ENCODE measurements at regions not wholly inside any gene's neighbourhood (a gene's known extent, or its start where the extent isn't known, plus 50 kb on each side); places are given as distances from the start of the nearest gene placed in this dataset.
"Not testable (repeated sequence)": the region's sequence is repeated elsewhere in the genome, so short reads cannot be mapped to it uniquely, and the experiment has no call there.

DNA sequence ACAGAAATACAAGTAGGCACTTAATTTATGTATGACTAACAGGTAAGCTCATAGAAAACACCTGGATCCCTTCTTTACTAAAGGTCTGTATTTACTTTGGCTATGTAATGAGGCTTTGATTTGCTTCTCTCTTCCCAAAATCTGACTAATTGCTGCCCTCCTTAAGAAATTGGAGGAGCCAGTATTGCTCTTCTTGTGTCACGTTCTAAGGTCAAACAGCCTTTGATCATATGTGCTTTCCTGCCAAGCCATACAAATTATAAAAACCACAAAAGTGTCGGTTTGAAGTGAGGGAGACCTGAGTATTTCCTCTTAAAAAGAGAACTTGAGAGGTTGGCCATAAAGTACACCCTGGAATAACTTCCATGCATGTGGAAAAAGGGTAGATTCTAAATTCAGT, 112.1 kb upstream of the MB21D2 start:
- Histone ChIP-seq H3K27ac (no peak overlapping the region), H3K36me3 (no peaks in the 10 kb centered on the region), H3K27me3 (replicated peaks; ENCODE audit: insufficient read depth) (no peaks in the 10 kb centered on the region), H3K4me1 (replicated peaks) (no peaks in the 10 kb centered on the region), H3K4me3 (no peak overlapping the region), H3K9me3 (no peaks in the 10 kb centered on the region)
- intact Hi-C loops (cut with DNase I): loop anchor here (10.0 kb wide), 1 partner anchor 95 kb away; no protein-coding TSS in a partner anchor
- 5% methylated on average over 2 of the region's 2 CpGs for WGBS
- TF ChIP-seq, protein P1, sequence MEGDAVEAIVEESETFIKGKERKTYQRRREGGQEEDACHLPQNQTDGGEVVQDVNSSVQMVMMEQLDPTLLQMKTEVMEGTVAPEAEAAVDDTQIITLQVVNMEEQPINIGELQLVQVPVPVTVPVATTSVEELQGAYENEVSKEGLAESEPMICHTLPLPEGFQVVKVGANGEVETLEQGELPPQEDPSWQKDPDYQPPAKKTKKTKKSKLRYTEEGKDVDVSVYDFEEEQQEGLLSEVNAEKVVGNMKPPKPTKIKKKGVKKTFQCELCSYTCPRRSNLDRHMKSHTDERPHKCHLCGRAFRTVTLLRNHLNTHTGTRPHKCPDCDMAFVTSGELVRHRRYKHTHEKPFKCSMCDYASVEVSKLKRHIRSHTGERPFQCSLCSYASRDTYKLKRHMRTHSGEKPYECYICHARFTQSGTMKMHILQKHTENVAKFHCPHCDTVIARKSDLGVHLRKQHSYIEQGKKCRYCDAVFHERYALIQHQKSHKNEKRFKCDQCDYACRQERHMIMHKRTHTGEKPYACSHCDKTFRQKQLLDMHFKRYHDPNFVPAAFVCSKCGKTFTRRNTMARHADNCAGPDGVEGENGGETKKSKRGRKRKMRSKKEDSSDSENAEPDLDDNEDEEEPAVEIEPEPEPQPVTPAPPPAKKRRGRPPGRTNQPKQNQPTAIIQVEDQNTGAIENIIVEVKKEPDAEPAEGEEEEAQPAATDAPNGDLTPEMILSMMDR (IDR thresholded peaks at IDR 0.05): no peak
- TF ChIP-seq POLR2AphosphoS5 (IDR thresholded peaks at IDR 0.05) (no peak), POLR2A (IDR thresholded peaks at IDR 0.05) (no peak)
- no peak for DNase-seq (ENCODE audit: low spot score)

DNA sequence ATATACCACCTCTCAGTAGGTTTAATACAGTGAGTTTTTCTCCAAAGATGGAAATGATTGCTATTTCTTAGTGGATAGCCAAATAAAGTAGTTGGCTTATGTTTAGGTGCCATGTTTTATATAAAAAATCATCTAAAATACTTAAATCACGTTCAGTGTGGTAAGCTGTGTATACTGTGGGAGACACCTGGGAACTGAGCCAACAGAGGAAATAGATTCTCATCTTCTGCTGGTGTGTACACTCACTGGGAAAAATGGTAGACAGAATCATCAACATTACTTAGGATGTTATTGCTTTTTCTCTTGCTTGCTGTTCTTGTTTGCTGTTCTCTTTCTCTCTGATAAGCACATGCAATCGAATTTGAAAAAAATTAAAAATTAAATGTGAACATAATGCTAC, 112.6 kb upstream of the MB21D2 start:
- WGBS: 15% methylated on average over 2 of the region's 2 CpGs
- H3K27me3 ChIP-seq (replicated peaks; ENCODE audit: insufficient read depth): no peaks in the 10 kb centered on the region
- H3K27ac ChIP-seq: no peak overlapping the region
- H3K9me3 ChIP-seq: no peaks in the 10 kb centered on the region
- H3K4me1 ChIP-seq (replicated peaks): no peaks in the 10 kb centered on the region
- DNase-seq (ENCODE audit: low spot score): no peak
- H3K4me3 ChIP-seq: no peak overlapping the region
- no peaks in the 10 kb centered on the region for H3K36me3 ChIP-seq
- intact Hi-C loops (cut with DNase I): no loop called here
- no peak for TF ChIP-seq POLR2A (IDR thresholded peaks at IDR 0.05)
- TF ChIP-seq, protein P1 (IDR thresholded peaks at IDR 0.05): no peak
- no peak for TF ChIP-seq POLR2AphosphoS5 (IDR thresholded peaks at IDR 0.05)

DNA sequence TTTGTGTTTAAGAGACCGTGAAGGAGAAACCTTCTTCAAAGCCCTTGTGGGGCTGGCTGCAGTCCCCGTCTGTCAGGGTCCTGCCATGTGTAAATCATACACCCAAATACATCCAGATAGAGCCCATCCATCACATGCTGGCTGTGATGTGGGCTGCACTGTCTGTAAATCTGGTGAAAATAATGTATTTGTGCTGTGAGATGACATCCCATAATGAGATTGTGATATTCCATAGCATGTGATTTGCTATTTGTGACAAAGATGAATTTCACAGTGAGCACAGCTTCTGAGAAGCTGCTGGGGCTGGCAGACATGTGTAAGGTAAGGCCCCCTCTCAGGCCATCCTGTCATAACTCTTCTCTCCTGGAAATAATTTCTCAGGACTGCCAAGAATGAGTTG, 114.3 kb upstream of the MB21D2 start:
- no peak for DNase-seq (ENCODE audit: low spot score)
- no peaks in the 10 kb centered on the region for H3K9me3 ChIP-seq
- H3K4me1 ChIP-seq (replicated peaks): no peaks in the 10 kb centered on the region
- no peaks in the 10 kb centered on the region for H3K36me3 ChIP-seq
- H3K27ac ChIP-seq: no peak overlapping the region
- intact Hi-C loops (cut with DNase I): no loop called here
- H3K27me3 ChIP-seq (replicated peaks; ENCODE audit: insufficient read depth): no peaks in the 10 kb centered on the region
- H3K4me3 ChIP-seq: no peak overlapping the region
- TF ChIP-seq, protein P1 (IDR thresholded peaks at IDR 0.05): no peak
- TF ChIP-seq POLR2AphosphoS5 (IDR thresholded peaks at IDR 0.05): no peak
- TF ChIP-seq POLR2A (IDR thresholded peaks at IDR 0.05): no peak
- WGBS: 56% methylated on average over 2 of the region's 2 CpGs

DNA sequence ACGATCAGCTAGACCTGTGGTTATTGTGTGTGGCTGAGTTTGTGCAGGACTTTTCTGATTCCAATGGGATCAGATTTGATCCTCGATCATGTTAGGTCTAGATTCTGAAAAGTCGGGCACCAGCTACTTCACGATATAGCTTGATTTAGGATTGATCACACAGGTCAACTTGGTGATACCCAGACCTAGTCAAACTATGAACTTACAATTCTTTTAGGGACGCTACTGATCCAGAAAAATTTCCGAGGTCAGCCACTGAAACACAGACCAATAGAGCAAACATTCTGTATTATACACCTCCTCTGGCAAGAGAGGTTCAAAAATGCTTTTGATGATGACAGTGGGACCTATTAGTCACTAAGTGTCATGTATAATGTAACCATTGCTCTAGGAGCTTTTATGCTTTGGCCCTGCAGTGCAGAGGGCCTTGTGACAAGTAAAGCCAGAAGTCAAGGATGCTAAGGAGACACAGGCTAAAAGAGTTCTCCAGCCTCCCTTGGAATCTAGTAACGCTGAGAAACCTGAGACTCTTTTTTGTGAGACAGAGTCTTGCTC, 115.6 kb upstream of the MB21D2 start:
- no peaks in the 10 kb centered on the region for H3K27me3 ChIP-seq (replicated peaks; ENCODE audit: insufficient read depth)
- TF ChIP-seq POLR2AphosphoS5 (IDR thresholded peaks at IDR 0.05) (no peak), POLR2A (IDR thresholded peaks at IDR 0.05) (no peak)
- TF ChIP-seq, protein P1 (IDR thresholded peaks at IDR 0.05): no peak
- no peak overlapping the region for H3K4me3 ChIP-seq
- 91% methylated on average over 7 of the region's 7 CpGs for WGBS
- no peak overlapping the region for H3K27ac ChIP-seq
- no peak for DNase-seq (ENCODE audit: low spot score)
- no peaks in the 10 kb centered on the region for H3K4me1 ChIP-seq (replicated peaks)
- H3K9me3 ChIP-seq: no peaks in the 10 kb centered on the region
- intact Hi-C loops (cut with DNase I): no loop called here
- no peaks in the 10 kb centered on the region for H3K36me3 ChIP-seq

DNA sequence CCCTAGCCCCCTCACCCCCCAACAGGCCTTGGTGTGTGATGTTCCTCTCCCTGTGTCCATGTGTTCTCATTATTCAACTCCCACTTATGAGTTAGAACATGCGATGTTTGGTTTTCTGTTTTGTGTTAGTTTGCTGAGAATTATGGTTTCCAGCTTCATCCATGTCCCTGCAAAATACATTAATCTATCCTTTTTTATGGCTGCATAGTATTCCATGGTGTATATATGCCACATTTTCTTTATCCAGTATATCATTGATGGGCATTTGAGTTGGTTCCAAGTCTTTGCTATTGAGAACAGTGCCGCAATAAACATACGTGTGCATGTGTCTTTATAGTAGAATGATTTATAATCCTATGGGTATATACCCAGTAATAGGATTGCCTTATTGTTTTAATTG, 120.2 kb upstream of the MB21D2 start:
- H3K27me3 ChIP-seq (replicated peaks; ENCODE audit: insufficient read depth); intact Hi-C loops (cut with DNase I); H3K4me3 ChIP-seq; DNase-seq (ENCODE audit: low spot score); H3K27ac ChIP-seq; H3K36me3 ChIP-seq; H3K9me3 ChIP-seq; H3K4me1 ChIP-seq (replicated peaks): not testable (repeated sequence)
- WGBS: 98% methylated on average over 3 of the region's 3 CpGs

Measured in prostate gland (tissue), 2 donors.